HepG2 (cell line): ENCODE measurements at regions not wholly inside any gene's neighbourhood (a gene's known extent, or its start where the extent isn't known, plus 50 kb on each side); places are given as distances from the start of the nearest gene placed in this dataset.

Source experiments
- CHD2 ChIP-seq: IDR thresholded peaks from 2 replicates; pipeline ENCODE4 v1.6.1; 2011; ENCODE audit warnings: low read depth, low read length, improper control_type of control experiment
- PAWR ChIP-seq: sonication (generic); formaldehyde crosslinking; IDR thresholded peaks from 2 replicates; pipeline ENCODE4 v1.4.0; 2020; ENCODE audit warnings: missing genetic modification reagents, mild to moderate bottlenecking, borderline replicate concordance
- SP2 ChIP-seq: sonication (generic); formaldehyde crosslinking; IDR thresholded peaks from 2 replicates; pipeline ENCODE4 v1.5.1; 2020; ENCODE audit warnings: mild to moderate bottlenecking, missing genetic modification reagents
- ZFAT ChIP-seq: sonication (generic); formaldehyde crosslinking; conservative IDR thresholded peaks from 2 replicates; pipeline ENCODE4 v1.8.1; 2023; ENCODE audit warnings: missing genetic modification reagents, inconsistent platforms
- ZNF816 ChIP-seq: sonication (generic); formaldehyde crosslinking; IDR thresholded peaks from 2 replicates; pipeline ENCODE4 v1.8.0; 2022; ENCODE audit warnings: missing genetic modification reagents, mild to moderate bottlenecking, borderline replicate concordance
- TF ChIP-seq, protein P1 (sequence below): sonication (generic); formaldehyde crosslinking; IDR thresholded peaks from 2 replicates; pipeline ENCODE4 v1.4.0; 2020; ENCODE audit warnings: missing genetic modification reagents, mild to moderate bottlenecking, borderline replicate concordance
- TF ChIP-seq, protein P2 (sequence below): sonication (generic); formaldehyde crosslinking; IDR thresholded peaks from 2 replicates; pipeline ENCODE4 v1.5.0; 2020; ENCODE audit warnings: mild to moderate bottlenecking, missing genetic modification reagents, moderate library complexity

DNA sequence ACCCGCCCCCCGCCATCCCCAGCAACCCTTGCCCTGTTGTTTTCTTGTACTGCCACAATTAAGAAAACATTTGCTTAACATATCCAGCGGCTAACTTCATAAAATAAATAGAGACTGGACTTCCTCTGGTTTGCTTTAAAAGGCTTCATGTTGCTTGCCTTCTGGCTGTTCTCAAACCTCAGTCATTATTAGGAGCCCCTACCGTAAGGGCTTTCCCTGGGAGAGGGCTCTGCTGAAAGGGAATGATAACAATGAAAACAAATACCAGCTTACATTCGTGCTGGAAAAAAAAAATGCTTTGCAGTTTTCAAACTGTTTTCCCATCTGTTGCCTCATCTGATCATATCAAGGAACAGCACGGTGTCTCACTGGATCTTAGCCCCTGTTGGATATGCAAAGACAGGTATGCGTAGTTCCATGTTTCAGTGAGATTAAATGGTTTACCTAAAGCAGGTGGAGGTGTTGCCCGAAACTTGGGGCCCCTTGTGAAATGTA lies 77.2 kb upstream of the VGLL4 start:
- TF ChIP-seq ZFAT (no peak), CHD2 (no peak), SP2 (CRISPR knock-in tag) (no peak), ZNF816 (CRISPR knock-in tag) (no peak), PAWR (CRISPR knock-in tag) (no peak)
- TF ChIP-seq, protein P1, sequence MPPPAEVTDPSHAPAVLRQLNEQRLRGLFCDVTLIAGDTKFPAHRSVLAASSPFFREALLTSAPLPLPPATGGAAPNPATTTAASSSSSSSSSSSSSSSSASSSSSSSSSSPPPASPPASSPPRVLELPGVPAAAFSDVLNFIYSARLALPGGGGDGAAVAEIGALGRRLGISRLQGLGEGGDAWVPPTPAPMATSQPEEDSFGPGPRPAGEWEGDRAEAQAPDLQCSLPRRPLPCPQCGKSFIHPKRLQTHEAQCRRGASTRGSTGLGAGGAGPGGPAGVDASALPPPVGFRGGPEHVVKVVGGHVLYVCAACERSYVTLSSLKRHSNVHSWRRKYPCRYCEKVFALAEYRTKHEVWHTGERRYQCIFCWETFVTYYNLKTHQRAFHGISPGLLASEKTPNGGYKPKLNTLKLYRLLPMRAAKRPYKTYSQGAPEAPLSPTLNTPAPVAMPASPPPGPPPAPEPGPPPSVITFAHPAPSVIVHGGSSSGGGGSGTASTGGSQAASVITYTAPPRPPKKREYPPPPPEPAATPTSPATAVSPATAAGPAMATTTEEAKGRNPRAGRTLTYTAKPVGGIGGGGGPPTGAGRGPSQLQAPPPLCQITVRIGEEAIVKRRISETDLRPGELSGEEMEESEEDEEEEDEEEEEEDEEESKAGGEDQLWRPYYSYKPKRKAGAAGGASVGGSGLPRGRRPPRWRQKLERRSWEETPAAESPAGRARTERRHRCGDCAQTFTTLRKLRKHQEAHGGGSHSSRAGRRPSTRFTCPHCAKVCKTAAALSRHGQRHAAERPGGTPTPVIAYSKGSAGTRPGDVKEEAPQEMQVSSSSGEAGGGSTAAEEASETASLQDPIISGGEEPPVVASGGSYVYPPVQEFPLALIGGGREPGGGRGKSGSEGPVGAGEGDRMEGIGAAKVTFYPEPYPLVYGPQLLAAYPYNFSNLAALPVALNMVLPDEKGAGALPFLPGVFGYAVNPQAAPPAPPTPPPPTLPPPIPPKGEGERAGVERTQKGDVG (CRISPR knock-in tag) = no peak
- TF ChIP-seq, protein P2, sequence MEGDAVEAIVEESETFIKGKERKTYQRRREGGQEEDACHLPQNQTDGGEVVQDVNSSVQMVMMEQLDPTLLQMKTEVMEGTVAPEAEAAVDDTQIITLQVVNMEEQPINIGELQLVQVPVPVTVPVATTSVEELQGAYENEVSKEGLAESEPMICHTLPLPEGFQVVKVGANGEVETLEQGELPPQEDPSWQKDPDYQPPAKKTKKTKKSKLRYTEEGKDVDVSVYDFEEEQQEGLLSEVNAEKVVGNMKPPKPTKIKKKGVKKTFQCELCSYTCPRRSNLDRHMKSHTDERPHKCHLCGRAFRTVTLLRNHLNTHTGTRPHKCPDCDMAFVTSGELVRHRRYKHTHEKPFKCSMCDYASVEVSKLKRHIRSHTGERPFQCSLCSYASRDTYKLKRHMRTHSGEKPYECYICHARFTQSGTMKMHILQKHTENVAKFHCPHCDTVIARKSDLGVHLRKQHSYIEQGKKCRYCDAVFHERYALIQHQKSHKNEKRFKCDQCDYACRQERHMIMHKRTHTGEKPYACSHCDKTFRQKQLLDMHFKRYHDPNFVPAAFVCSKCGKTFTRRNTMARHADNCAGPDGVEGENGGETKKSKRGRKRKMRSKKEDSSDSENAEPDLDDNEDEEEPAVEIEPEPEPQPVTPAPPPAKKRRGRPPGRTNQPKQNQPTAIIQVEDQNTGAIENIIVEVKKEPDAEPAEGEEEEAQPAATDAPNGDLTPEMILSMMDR (CRISPR knock-in tag) = no peak
